SK-MEL-5 (cell line): ENCODE measurements at regions not wholly inside any gene's neighbourhood (a gene's known extent, or its start where the extent isn't known, plus 50 kb on each side); places are given as distances from the start of the nearest gene placed in this dataset.

ENCODE experiments used
- DNase-seq: peaks from one replicate; pipeline ENCODE4 v3.0.0-alpha.2; 2016; ENCODE audit warnings: low read depth, low spot score
- in situ Hi-C: cut with HindIII; loops from 2 replicates; pipeline ENCODE4 v1.10.0; 2016; ENCODE audit warnings: low sequenced_read_pairs, high pct_unique_total_duplicates, low pct_unique_long_range_greater_than_20kb

DNA sequence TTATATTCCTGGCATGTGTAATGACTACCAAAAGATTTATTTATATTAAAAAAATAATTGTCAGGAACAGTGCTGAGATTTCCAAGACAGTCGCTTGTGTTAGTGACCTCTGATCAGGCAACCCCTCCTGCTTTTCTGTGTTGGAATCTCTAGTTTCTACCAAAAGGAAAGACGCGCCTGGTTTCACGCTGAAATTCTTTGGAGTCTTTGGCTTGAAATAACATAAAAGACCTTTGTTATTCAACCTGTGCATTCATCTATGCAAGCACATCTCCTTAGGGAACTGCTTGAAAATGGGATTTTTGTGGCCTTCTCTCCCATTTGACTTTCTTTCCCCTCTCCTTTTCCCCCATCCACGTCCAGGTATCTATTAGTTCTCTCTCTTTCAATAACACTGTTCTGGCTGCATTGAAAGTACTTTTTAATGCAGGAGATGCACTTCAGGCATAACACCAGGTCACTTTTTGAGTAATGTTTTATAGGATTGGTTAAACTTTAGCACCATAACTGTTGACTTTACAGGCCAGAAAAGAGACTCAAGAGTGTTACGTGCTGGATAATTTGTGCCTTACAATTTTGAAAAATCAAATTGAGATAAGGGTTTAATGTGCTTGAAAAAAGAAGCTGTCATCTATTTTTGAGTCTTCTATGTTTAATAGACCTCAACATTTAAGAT is 172.7 kb downstream of the GPAT3 start:
- no peak for DNase-seq
- in situ Hi-C loops: no loop called here

DNA sequence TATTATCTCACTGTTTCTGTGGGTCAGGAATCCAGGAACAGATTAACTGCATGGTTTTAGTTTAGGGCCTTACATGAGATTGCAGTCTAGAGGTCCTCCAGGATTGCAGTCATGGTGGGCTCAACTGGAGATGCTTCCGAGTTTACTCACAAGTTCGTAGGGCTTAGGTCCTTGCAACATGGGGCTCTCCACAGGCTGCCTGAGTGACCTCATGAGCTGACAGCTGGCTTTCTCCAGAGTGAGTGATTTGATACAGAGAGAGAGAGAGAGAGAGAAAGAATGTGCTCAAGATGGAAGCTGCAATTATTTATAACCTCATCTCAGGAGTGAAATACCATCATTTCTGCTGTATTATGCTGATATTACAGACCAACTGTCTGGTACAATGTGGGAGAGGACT is 168.9 kb downstream of the GPAT3 start:
- DNase-seq: no peak
- in situ Hi-C loops: no loop called here

DNA sequence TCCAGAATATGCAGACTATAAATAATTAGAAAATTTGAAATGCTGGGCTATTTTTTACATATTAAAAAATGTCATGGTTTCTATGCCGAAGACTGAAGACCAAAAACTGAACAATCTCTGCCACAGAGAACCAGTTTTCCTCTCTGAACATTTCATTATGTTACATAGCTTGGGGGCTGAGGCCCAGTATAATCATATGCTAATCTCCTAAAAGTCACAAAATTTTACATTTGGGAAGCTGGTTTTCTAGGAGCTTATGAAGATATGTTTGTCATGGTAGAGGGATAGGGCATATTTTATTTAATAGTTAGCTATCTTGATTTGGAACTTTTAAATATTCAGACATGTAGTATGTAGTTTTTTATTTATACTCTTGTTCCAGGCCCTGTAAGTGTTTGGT is 167.8 kb downstream of the GPAT3 start:
- no peak for DNase-seq
- in situ Hi-C loops: no loop called here

DNA sequence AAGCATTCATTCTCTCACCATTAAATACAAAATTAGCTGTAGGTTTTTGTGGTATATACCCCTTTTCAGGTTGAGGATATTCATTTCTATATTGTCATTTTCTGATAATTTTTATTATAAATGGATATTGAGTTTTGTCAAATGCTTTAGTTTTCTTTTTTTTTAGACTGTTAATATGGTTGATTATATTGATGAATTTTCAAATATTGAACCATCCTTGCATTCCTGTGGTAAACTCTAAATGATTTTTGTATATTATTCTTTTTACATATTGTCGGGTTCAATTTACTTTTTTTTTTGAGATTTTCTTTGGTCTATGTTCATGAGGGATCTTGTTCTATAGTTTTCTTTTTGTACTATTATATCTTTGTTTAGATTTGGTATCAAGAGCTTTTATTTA is 165.1 kb downstream of the GPAT3 start:
- no peak for DNase-seq
- in situ Hi-C loops: no loop called here

DNA sequence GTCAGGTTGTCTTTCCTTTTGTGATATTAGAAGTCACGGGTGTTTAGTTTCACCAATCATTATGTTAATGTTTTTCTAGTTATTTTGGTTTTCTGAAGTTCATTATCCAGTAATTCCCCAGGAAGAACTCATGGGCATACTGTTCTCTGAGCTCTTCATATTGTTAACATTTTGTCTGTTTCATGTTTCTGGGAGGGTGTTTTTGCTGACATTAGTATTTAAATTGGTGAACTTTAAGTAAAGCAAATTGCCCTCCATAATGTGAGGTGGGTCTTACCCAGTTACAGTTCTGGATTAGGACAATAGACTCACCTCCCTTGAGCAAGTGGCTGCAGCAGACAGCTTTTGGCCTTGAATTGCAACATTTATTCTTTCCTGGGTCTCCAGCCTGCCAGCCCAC is 163.4 kb downstream of the GPAT3 start:
- in situ Hi-C loops: no loop called here
- DNase-seq: no peak

DNA sequence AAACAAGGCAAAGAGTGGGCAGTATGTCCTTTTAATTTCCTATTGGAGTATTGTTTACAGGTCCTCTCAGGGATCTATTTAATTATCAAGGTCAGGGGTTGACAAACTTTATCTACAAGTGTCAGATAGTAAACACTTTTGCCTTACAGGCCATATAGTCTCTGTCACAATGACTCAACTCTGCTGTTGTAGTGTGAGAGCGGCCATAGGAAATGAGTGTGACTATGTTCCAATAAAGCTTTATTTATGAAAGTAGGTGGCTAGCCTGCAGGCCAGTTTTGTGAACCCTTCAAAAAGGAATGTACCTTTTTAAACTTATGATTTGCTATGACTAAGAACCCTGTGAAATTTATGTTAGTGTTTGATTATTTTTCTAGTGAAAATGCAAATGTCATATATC is 156.1 kb downstream of the GPAT3 start:
- in situ Hi-C loops: no loop called here
- DNase-seq: no peak

DNA sequence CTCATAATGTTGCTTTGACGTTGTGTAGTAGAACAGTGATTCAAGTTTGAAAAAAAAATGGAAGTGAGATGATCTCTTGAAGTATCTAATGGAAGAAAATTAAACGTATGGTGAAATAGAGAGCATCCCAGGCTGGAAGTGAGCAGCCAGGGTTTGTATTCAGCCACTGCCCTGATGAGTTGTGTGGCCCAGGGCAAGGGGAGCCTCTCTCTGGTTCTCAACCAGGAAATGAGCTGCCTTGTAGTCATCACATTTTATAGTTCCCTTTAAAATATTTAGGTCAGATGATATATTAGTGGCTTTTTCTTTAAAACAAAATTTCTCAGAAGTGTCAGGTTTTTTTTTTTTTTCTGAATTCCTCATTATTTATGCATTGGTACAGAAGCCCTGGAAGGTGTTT is 150.3 kb downstream of the GPAT3 start:
- in situ Hi-C loops: no loop called here
- no peak for DNase-seq

DNA sequence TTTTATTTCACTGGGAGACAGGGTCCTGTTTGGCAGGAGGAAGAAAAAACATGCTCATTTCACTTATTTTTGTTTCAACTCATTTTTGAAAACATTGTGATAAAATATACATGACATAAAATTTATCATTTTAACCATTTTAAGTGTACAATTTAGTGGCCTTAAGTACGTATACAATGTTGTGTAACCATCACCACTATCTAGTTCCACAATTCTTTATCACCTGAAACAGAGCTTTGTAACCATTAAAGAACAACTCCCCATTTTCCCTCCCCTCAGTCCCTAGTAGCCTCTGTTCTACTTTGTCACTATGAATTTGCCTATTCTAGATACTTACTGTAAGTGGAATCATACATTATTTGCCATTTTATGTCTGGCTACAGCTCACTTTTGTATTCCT is 143.8 kb downstream of the GPAT3 start:
- no peak for DNase-seq
- in situ Hi-C loops: no loop called here

DNA sequence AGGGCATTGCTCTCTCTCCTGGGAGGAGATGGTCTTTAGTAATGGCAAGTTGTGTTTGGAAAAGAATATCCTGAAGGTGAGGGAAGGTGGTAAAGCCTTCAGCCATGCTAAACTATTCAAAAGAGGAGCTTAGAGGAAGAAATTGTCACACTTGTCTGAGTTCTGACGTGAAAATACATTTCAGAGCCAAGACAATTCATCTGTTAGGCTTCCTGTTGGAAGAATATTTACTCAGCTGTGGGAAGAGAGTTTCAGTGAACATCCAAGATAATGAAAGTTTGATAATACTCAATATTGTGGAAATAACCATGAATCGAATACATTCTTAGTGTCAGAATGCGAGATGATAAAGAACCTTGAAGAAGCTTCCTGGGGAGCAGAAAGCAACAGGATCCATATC is 143.3 kb downstream of the GPAT3 start:
- no peak for DNase-seq
- in situ Hi-C loops: no loop called here

DNA sequence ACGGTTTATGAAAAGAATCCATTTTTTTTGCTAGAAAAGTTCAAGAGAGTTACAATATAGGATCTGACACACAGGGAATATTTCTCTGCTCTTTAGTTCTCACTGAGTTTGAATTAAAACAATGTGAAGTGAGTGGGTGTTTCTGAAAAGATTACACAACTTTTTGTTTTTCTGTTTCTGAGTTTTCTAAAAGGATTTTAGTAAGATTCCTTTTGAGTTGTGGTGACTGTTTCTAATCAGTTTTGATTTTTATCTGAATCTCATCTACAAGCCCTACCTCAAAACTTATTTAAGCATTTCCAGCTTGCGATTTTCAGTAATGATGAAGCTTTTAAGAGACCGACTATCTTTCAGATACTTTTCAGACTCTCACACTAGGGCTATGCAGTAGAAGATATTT is 141.7 kb downstream of the GPAT3 start:
- in situ Hi-C loops: no loop called here
- DNase-seq: no peak

DNA sequence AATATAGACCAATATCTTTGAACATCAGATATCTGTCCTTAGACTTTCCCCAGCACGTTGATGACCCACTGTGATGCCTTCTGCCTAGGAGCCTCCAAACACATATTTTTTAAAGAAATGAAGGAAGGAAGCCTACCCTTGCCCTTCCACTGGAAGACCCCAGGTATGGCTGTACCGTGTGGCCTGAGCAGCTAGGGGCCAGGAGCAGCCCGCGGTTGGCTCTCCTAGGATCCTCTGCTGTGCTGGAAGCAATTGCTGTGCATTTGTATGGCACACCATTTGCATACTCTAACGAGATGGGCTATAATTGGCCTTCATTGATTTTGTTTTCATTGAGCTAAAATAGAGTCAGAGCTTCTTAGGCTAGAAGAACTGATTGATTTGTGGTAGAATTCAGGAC is 128.8 kb downstream of the GPAT3 start:
- in situ Hi-C loops: no loop called here
- no peak for DNase-seq

DNA sequence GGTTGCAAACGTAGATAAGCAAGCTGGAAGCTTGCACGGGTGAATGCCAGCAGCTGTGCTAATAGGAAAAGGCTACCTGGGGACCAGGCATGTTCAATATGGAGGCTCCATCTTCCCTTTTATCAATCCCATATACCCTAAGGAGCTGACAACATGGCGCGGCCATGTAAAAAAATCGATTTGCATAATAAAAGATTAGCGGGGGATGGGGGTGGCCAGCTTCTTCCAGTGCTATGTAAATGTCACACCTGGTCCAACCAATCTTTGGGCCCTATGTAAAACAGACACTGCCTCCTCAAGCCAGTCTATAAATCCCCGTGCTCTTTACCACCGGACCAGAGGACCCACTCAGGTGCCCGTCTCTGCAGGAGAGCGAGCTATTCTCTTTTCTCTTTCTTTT is 128.2 kb downstream of the GPAT3 start:
- no peak for DNase-seq
- in situ Hi-C loops: no loop called here

DNA sequence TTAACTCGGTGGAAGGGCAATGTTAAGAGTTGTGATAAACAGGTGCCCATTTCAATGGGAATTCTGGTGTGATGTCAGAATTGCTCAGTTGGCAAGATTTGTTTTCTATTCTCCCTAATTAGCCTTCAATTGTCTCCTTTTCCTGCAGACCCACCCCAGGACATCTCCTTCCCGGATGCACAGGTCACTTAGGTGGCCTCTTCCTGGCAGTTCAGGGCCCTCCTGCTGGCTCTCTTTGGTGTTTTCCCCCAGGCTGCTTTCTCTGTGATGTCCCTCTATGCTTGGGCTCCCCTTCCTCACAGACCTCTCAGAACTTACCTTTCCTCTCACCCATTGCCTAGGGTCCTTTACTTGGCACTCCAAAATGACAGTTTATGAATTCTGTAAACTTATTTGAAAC is 126.3 kb downstream of the GPAT3 start:
- DNase-seq: no peak
- in situ Hi-C loops: no loop called here

DNA sequence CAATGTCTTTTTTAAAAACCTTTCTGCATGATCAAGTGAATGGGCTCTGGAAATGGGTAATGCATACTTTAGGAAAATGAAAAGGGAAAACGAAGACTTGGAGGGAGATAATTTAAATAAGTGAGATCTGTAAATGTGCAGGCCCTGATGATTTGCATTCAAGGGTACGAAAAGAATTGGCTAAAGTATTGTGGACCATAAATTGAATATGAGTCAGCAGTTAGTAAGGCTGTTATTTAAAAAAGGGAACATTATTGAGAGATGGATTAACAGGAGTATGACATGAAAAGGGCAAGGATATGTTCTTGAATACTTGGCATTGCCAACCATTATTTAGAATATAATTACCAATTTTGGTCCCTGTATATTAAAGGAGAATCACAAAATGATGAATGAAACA is 125.5 kb downstream of the GPAT3 start:
- DNase-seq: no peak
- in situ Hi-C loops: no loop called here

DNA sequence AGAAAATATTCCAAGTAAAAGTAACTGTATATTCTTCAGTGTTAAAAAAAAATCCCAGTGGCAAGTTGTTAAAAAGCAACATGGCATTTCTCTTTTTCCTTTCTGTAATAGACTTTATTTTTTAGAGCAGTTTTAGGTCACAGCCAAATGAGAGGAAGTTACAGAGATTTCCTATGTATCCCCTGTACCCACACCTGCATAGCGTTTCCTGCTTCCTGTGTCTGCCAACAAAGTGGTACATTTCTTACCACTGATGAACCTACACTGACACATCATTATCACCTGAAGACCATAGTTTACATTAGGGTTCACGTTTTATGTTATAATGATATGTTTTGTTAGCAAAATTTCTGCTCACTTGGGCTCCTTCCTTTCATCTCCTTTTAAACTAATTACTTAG is 124.7 kb downstream of the GPAT3 start:
- DNase-seq: no peak
- in situ Hi-C loops: no loop called here

DNA sequence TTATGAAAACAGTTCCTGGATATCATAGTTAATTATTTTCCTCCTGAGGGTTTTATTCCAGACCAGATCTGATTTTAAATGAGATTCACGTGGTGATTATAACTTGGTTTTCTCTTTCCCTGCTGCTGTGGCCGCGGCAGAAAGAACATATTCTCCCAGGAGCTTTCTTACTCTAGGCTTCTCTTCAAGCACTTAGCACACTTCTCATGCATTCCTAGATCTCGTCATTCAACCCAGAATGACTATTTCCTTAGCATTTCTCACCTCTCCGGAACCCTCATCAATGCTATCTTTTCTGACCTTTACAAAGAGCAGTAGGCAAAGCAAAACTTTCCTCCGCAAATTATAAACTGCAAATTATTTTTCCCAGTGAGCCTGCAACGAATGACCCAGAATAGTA is 122.9 kb downstream of the GPAT3 start:
- in situ Hi-C loops: no loop called here

DNA sequence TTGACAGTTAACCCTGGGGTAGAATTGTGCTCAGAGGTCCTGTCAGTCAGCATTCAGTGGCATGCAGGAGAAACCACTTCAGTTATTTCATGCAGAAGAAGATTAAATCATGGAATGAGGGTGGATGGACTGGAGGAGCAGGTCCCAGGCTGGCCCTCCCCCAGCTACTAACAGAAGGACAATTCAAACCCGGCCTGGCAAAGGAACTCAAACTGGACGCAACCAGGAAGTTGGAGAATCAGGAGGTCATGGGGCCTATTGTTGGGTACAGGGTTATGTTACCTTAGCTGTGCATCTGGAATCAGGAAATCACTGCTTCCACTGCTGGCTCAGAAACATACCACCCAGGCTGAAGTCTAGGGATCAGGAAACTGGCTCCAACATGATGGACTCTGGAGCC is 121.4 kb downstream of the GPAT3 start:
- DNase-seq: no peak
- in situ Hi-C loops: no loop called here

More for the DNA sequence above, 122.9 kb downstream of the GPAT3 start:
- DNase-seq: no peak
